ENCODE measurements at regions not wholly inside any gene's neighbourhood (a gene's known extent, or its start where the extent isn't known, plus 50 kb on each side); places are given as distances from the start of the nearest gene placed in this dataset.

- TF ChIP-seq BCL3 (IDR thresholded peaks at IDR 0.05), result no peak
- TF ChIP-seq, protein P1, sequence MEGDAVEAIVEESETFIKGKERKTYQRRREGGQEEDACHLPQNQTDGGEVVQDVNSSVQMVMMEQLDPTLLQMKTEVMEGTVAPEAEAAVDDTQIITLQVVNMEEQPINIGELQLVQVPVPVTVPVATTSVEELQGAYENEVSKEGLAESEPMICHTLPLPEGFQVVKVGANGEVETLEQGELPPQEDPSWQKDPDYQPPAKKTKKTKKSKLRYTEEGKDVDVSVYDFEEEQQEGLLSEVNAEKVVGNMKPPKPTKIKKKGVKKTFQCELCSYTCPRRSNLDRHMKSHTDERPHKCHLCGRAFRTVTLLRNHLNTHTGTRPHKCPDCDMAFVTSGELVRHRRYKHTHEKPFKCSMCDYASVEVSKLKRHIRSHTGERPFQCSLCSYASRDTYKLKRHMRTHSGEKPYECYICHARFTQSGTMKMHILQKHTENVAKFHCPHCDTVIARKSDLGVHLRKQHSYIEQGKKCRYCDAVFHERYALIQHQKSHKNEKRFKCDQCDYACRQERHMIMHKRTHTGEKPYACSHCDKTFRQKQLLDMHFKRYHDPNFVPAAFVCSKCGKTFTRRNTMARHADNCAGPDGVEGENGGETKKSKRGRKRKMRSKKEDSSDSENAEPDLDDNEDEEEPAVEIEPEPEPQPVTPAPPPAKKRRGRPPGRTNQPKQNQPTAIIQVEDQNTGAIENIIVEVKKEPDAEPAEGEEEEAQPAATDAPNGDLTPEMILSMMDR (IDR thresholded peaks at IDR 0.05), result no peak
- no peak for TF ChIP-seq POLR2A (IDR thresholded peaks at IDR 0.05; ENCODE audit: low read length)
- no peak for TF ChIP-seq NR3C1 (IDR thresholded peaks at IDR 0.05)
Measured at GRCh38 chr11:92317721-92318120, 93.1 kb downstream of the FAT3 start.
